HUDEP-2 (cell line): ENCODE measurements at regions not wholly inside any gene's neighbourhood (a gene's known extent, or its start where the extent isn't known, plus 50 kb on each side); places are given as distances from the start of the nearest gene placed in this dataset.

Source experiments
- DNase-seq, 76 experiments: peaks; one replicate each; lab custom pipeline; 2025; ENCODE audit not compliant: unreplicated experiment in 76 of 76; lab: John Stamatoyannopoulos, UW

DNA sequence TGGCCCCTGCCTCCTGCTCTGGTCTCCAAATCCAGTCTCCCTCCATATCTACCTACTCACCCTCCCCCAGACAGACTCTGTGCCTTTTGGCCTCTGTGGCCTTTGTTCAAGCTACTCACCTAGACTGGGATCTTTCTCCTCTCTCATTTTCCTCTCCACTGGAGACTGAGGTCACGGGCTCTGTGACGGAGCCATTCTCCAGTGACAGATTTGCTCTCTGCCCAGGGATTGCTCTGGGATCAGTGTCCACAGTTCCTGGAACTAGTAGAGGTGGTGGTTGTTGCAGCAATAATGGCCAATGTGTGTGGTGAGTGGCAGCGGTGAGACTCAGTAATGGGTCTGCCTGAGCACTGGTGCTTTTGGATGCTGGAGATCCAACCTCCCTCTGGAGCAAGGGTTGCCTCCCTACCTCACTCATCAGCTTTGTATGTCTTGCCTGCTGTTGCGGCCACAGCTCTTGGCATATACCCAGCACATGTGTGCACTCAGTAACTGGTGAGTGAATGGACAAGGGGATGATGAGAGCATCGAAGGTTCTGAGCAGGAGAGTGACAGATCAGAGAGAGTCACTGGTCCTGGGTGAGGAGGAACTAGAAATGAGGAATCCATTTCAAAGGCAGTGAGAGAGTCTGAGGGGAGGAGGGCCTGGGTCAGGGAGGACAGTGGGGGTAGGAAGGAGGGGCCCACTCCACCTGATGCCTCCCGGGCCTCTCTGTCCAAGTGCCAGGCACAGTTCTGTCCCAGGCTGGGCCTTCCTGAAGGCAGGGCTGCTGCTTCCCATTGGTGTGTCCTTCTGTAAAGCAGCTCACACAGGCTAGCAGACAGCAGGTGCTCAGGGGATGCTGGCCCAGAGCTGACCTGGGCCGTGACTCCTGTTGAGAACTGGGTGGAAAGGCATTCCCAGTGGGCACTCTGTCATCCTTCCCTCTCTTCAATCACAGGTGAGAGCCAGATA, 96.5 kb upstream of the PITX1 start:
- DNase-seq: no peak

- DNase-seq: peak in 1 of 76 experiments; percentile 16
Observed at GRCh38 chr5:135129307-135129706, 95.3 kb upstream of the PITX1 start.

DNA sequence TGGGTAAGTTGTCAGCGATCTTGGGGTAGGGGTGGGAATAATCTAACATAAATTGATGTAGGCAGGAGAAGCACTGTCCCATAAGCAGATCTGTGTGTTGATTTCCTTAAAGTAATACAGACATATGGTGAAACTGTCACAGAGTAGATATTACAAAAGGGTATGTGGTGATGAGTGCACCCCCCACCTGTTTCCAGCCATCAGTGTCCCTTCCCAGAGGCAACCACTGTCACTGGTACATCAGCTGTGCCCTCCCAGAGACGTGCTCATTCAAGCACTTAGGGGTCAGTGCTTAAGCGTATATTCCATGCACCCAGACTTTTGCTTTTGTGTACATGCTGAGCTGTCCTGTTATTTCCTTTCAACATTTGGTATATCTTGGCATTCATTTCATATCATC, 94.3 kb upstream of the PITX1 start:
- no peak for DNase-seq

GRCh38 chr5:135127439-135128240, 93.6 kb upstream of the PITX1 start:
- no peak for DNase-seq

DNA sequence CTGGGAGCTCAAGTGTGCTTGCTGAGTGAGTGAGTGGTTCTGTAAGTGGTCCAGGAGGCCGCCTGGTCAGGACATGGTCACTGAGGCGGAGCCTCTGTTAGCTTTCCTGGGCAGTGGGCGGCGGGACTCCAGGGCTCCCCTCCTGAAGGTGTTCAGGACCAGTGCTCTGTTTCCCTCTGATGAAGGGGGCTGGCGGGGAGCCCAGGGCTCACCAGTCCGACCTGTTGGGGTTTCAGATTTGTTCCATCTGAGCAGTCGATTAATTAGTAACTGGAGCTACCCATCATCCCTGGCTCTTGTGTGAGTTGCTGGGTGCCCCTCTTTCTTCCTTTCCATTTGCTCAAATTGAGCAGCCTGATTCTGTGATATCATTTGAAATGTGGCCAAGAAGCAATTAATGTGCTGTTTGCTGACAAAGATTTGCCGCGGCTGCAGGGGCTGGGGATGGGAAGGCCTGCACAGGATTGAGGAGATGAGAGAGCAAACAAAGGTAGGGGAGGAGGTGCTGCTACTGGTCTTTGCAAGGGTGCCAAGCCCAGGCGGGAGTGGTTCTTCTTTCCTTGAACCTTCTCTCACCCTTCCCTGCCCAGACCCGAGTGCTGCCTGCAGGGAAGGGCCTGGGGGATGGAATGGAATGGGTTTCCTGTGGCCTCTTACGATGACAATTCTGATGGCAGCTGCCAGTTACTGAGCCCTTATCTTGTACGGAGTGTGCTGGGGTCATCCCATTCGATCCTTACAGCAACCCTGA, 92.8 kb upstream of the PITX1 start:
- peak in 1 of 76 experiments; percentile 17 for DNase-seq

DNA sequence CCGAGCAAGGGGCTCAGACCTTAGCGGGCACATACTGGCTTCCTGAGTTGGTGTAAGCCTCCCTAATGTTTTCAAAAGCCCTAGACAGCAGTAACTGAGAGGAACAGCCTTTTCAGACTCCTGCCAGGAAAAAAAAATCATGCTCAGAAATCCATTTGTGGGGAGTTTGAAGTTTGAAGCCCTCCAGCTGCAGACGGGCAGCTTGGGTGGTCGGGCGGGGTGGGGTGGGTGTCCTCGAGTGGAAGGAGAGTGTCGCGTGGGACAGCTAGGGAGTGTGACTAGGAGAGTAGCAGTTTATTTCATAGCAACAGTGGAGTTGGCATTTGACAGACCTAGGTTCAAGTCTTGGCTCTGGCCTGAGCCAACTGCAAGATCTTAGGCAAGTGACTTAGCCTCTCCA, 90.7 kb upstream of the PITX1 start:
- no peak for DNase-seq

- no peak for DNase-seq
Observed at GRCh38 chr5:135124128-135124527, 90.1 kb upstream of the PITX1 start.

DNA sequence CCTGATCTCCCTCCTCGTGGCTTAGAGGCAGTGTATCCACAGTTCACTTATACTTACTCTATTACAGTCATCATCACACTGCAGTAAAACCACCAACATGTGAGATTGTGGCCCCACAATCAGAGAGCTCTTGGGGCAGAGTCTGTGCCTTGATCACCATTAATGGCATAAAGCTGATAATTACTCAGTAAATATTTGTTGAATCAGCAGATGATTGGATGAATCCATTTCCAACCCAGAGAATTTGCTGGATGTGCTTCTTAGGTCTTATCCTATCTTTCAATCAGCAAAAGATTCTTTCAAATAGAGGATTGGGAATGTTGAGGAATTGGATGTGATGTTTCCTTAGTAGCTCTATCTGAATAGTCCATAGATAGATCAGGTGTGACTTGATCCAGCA, 88.8 kb upstream of the PITX1 start:
- DNase-seq: no peak

GRCh38 chr5:135120951-135121350, 86.9 kb upstream of the PITX1 start:
- no peak for DNase-seq

- DNase-seq: no peak
Observed at GRCh38 chr5:135119481-135119880, 85.5 kb upstream of the PITX1 start.

DNA sequence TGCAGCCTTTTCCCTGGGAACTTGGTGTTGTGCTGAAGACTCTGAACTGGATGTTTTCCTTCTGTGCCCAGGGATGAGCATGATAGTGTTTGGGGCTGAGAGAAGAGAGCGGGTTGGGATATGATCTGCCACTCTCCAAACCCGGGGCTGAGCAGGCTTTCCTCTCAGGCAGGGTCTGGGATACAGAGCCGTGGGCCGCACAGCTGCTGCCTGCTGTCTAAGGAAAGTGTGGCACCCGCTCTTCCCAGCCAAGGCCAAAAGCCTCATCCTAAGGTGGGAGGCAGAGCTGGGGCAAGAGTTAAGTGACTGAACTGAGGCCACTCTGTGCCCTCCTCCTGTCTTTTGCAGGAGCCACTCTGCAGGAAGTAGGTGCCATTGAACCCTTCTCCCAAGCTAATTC, 83.6 kb upstream of the PITX1 start:
- no peak for DNase-seq

DNA sequence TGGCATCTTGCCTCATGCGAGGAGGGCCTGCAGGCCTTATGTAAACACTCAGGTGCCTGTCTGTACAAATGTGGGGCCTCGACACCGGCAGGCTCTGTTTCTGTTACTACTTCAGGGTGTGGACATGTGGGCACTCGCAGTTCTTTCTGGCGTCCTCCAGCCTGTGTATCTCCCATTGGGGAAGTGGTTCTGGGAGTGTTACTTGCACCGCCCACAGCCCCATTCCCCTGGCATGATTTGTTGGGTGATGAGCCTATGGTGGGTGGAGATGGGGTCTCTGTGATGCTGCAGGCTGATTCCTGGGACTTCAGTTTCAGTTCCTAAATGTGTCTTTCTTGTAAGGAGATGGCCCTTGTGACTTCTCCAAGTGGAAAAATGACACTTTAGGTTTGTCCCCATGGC, 82.1 kb upstream of the PITX1 start:
- no peak for DNase-seq

DNA sequence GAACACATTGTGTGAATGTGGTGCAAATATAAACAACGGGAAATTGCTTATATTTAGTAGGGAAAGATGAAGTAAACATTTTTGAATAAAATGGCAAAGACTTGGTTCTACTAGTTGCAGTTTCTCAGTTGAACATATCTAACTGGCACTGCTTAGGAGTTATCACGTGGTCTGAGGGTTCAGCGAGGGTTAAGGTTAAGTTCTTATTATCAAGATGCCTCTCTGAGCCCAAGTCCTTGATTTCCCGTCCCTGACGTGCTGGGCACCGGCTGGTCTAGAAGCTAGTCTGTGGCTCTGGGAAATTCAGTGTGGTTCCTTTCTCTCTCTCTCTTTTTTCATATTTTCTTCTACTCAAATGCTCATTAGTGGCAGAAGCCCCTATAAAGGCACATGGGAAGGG, 81.6 kb upstream of the PITX1 start:
- no peak for DNase-seq

DNA sequence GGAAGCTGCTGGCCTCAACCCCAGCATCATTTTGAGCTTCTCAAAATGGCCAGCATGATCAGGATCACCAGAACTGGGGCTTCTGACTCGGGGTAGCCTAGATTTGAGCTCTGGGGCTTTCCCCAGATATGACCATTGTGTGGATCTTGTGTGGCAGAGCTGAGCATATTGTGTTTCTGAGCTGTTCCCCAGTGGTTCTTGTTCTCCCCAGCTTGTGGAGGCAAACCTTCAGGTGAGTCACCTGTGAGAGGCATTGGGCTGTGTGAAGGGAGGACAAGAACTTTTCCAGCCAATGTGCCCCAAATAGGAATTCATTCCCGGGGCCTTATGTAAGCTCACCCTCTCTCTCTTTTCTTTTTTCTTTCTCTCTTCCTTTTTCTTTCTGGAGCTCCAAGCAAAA, 80.7 kb upstream of the PITX1 start:
- no peak for DNase-seq

DNA sequence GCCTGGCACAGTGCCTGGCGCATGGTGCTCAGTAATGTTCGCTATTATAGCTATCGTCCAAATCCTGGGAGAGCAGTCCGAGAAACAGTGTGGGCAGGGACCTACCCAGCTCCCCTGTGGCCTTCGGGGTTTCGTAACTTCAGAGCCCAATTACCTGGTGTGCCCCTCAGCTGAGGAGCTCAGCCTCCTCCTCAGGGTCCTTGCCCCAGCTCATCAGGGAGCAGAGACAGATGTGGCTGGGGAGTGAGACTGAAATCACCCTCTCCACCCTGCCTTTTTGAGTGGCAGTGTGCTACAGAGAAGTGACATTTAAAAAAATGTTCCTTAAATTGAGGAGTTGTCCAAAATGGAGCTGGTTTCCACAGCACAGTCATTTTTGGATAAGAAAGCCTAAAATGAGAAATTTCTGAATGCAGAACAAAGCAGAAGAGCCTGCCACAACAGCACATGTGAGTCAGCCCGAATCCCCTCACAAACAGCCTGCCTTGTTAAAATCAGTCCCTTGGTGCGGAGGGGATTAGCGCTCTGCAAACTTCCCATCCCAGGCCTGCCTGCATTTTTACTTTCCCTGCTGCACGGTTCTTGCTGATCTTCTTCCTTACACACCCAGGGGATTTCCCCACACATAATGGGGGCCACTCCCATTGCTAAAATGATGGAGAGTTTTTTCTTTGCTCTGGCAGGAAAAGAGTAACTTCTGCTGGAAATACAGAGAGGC, 78.1 kb upstream of the PITX1 start:
- no peak for DNase-seq

- no peak for DNase-seq
Observed at GRCh38 chr5:135110785-135111596, 77.0 kb upstream of the PITX1 start.

DNA sequence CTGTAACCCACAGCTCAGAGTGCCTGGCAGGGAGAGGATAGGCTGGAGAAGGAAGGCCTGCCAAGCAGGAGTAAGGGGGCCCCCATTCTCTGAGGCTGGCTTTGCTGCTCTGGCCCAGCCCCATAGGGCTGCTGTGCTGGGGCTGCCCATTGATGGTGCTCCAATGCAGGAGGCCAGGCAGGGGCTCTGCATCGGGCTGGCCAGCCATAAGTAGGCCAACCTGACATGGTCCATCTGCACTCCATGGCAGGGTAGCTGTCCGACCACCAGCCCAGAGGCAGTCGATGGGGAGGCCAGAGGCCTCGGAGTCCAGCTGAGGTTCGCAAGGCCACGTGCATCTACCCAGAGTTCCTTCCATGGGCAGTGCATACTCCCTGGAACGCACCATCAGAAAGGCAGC, 75.0 kb upstream of the PITX1 start:
- no peak for DNase-seq

DNA sequence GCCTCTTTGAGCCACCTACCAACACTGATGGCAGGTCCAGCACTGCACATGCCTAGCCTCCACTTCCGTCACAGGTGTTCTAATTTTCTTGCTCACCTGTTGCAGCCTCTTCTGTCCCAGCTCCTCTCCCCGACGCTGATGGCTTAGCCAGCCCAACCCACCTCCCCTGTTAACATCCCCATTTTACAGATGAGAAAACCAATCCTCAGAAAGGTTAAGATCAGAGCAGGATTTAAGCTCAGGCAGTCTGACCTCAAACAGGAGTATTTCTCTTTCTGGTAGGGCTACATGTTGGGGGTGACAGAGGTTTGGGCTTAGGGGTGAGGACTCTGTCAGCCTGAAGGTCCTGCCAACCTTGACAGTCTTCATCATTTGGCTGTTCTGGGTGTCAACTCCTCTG, 74.5 kb upstream of the PITX1 start:
- DNase-seq: no peak

DNA sequence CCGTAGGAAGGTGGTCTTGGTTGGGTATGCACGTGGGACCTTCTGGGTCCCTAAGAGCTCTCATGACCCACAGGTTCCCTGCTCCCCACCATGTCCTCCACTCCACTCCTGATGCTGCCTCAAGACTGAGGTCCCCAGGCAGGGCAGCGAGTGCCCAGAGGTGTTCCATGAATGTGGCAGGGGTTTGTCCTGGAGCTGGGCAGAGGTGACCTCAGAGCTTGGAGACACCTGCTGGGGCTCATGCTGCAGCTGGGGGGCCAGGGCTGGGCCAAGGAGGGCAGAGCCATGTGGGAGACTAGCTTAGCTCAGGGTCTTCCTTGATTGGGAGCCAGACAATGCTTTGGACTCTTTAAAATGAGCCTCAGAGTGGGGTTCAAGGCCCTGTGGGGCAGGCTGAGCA, 74.0 kb upstream of the PITX1 start:
- DNase-seq: no peak
